Keratinocyte (primary cell): ENCODE measurements at regions not wholly inside any gene's neighbourhood (a gene's known extent, or its start where the extent isn't known, plus 50 kb on each side); places are given as distances from the start of the nearest gene placed in this dataset.

Experiments
- DNase-seq: peaks from one replicate; pipeline ENCODE4 v3.0.0-alpha.2; 2011; ENCODE audit warnings: low read depth, missing footprints, low spot score
- FAIRE-seq: peaks from 2 replicates; lab custom pipeline; 2011; peaks lifted over from hg19 to GRCh38; lab: Jason Lieb, UNC
- H2AFZ ChIP-seq: 2 replicates; pipeline ENCODE4 v1.6.0; 2012; ENCODE audit warnings: low read length, control low read depth, inconsistent platforms; ENCODE audit not compliant: control insufficient read depth
- H3K27ac ChIP-seq: 2 replicates; pipeline ENCODE4 v1.5.1; 2011; ENCODE audit warnings: low read length; ENCODE audit not compliant: control insufficient read depth, insufficient read depth
- H3K27me3 ChIP-seq: 3 replicates; pipeline ENCODE4 v1.6.0; 2011; ENCODE audit warnings: low read length; ENCODE audit not compliant: control insufficient read depth, insufficient read depth; ENCODE audit errors: extremely low read depth
- H3K36me3 ChIP-seq, 2 experiments: 2 replicates in 1 of 2; 3 replicates in 1 of 2; pipeline ENCODE4 v1.5.1; 2011; ENCODE audit warnings: low read length in 2 of 2, mild to moderate bottlenecking in 1 of 2; ENCODE audit not compliant: control insufficient read depth in 2 of 2, insufficient read depth in 2 of 2; ENCODE audit errors: extremely low read depth in 1 of 2
- H3K4me1 ChIP-seq: 3 replicates; pipeline ENCODE4 v1.5.1; 2011; ENCODE audit warnings: low read length; ENCODE audit not compliant: control insufficient read depth, insufficient read depth; ENCODE audit errors: extremely low read depth
- H3K4me2 ChIP-seq: 3 replicates; pipeline ENCODE4 v1.6.0; 2011; ENCODE audit warnings: low read depth, low read length; ENCODE audit not compliant: control insufficient read depth, insufficient read depth; ENCODE audit errors: extremely low read depth
- H3K4me3 ChIP-seq, 3 experiments: fragments of 200-600 bp in 1 of 3; sonication (generic) in 1 of 3; 2 replicates in 2 of 3; 3 replicates in 1 of 3; pipeline ENCODE4 v1.5.1; 2011 to 2016; ENCODE audit warnings: low read length in 3 of 3, mild to moderate bottlenecking in 3 of 3, control low read depth in 2 of 3, inconsistent platforms in 1 of 3, low read depth in 1 of 3, mixed read lengths in 1 of 3, mixed run types in 1 of 3, moderate library complexity in 1 of 3; ENCODE audit not compliant: control insufficient read depth in 2 of 3, insufficient read depth in 2 of 3; ENCODE audit errors: extremely low read depth in 1 of 3
- H3K79me2 ChIP-seq: 2 replicates; pipeline ENCODE4 v1.6.0; 2012; ENCODE audit warnings: low read length; ENCODE audit not compliant: control insufficient read depth, insufficient read depth
- H3K9ac ChIP-seq: 3 replicates; pipeline ENCODE4 v1.6.0; 2011; ENCODE audit warnings: low read length; ENCODE audit not compliant: control insufficient read depth, insufficient read depth; ENCODE audit errors: extremely low read depth
- H3K9me1 ChIP-seq: 3 replicates; pipeline ENCODE4 v1.6.0; 2011; ENCODE audit warnings: low read length; ENCODE audit not compliant: control insufficient read depth, insufficient read depth; ENCODE audit errors: extremely low read depth
- H3K9me3 ChIP-seq: 2 replicates; pipeline ENCODE4 v1.5.1; 2012; ENCODE audit warnings: low read depth, low read length; ENCODE audit not compliant: control insufficient read depth
- H4K20me1 ChIP-seq: 3 replicates; pipeline ENCODE4 v1.6.0; 2011; ENCODE audit warnings: low read length; ENCODE audit not compliant: control insufficient read depth, insufficient read depth; ENCODE audit errors: extremely low read depth
- CTCF ChIP-seq, 3 experiments: IDR thresholded peaks in 1 of 3; conservative IDR thresholded peaks in 1 of 3; optimal IDR thresholded peaks in 1 of 3; 2 replicates in 2 of 3; 3 replicates in 1 of 3; pipeline versions ENCODE3 to v1.5.1; 2011; ENCODE audit warnings: low read length in 3 of 3, mild to moderate bottlenecking in 3 of 3, moderate library complexity in 2 of 3, control low read depth in 1 of 3, inconsistent platforms in 1 of 3; ENCODE audit not compliant: insufficient read depth in 2 of 3; ENCODE audit errors: extremely low read depth in 1 of 3
- EZH2 ChIP-seq: IDR thresholded peaks from one replicate; pipeline ENCODE4 v1.6.1; 2012; ENCODE audit warnings: inconsistent platforms, mild to moderate bottlenecking, low read length, moderate library complexity
- dilution Hi-C: fragments of 300-500 bp; cut with MboI; formaldehyde crosslinking; loops from one replicate; pipeline ENCODE4 v1.7.0; 2020; ENCODE audit warnings: low sequenced_read_pairs; ENCODE audit not compliant: extremely low pct_ligation_motif_present

- Histone ChIP-seq H3K4me1 (no peaks in the 10 kb centered on the region), H3K27me3 (no peaks in the 10 kb centered on the region), H3K9ac (no peak overlapping the region), H3K36me3 (no peaks in the 10 kb centered on the region), H2AFZ (no peak overlapping the region), H3K4me3 (no peak overlapping the region), H4K20me1 (no peaks in the 10 kb centered on the region), H3K9me1 (no peaks in the 10 kb centered on the region), H3K4me2 (no peak overlapping the region), H3K9me3 (no peaks in the 10 kb centered on the region), H3K79me2 (no peaks in the 10 kb centered on the region), H3K27ac (no peak overlapping the region)
- DNase-seq (no peak), FAIRE-seq (no peak)
- no peak for TF ChIP-seq EZH2
- TF ChIP-seq CTCF (optimal IDR thresholded peaks at IDR 0.05 in 1 of 3, IDR thresholded peaks at IDR 0.05 in 1 of 3, conservative IDR thresholded peaks at IDR 0.05 in 1 of 3; ENCODE audit: extremely low read depth in 1 of 3, insufficient read depth in 2 of 3, low read length in 3 of 3) = no peak
- dilution Hi-C loops = no loop called here
Observed at GRCh38 chr2:57119141-57119540, 927.5 kb upstream of the VRK2 start.

GRCh38 chr2:57126410-57126809 is 920.2 kb upstream of the VRK2 start:
- no peaks in the 10 kb centered on the region for H3K9me3 ChIP-seq
- TF ChIP-seq CTCF (optimal IDR thresholded peaks at IDR 0.05 in 1 of 3, IDR thresholded peaks at IDR 0.05 in 1 of 3, conservative IDR thresholded peaks at IDR 0.05 in 1 of 3; ENCODE audit: extremely low read depth in 1 of 3, insufficient read depth in 2 of 3, low read length in 3 of 3) = no peak
- TF ChIP-seq EZH2 = no peak
- H3K27ac ChIP-seq = no peak overlapping the region
- H3K36me3 ChIP-seq = no peaks in the 10 kb centered on the region
- no peak for DNase-seq
- no peaks in the 10 kb centered on the region for H3K79me2 ChIP-seq
- H3K27me3 ChIP-seq = no peaks in the 10 kb centered on the region
- H3K4me3 ChIP-seq = no peak overlapping the region
- dilution Hi-C loops = no loop called here
- H3K4me2 ChIP-seq = no peak overlapping the region
- no peak overlapping the region for H3K9ac ChIP-seq
- no peak for FAIRE-seq
- peak overlapping the region; percentile 38 for H2AFZ ChIP-seq
- H3K4me1 ChIP-seq = no peaks in the 10 kb centered on the region
- H4K20me1 ChIP-seq = no peaks in the 10 kb centered on the region
- no peaks in the 10 kb centered on the region for H3K9me1 ChIP-seq
